WTC11 (cell line): ENCODE measurements at regions not wholly inside any gene's neighbourhood (a gene's known extent, or its start where the extent isn't known, plus 50 kb on each side); places are given as distances from the start of the nearest gene placed in this dataset.

Experiments
- ATAC-seq: fragments of 200-7000 bp; cut with Tn5 transposase; 2 replicates; pipeline ENCODE4 v1.10.0; 2021; ENCODE audit warnings: mild to moderate bottlenecking, moderate library complexity
- CTCF ChIA-PET: fragments of 300-600 bp; sonication (Branson Sonifier 250); formaldehyde crosslinking; loops from one replicate; lab custom pipeline; 2021; ENCODE audit warnings: antibody characterized with exemption; lab: Charles Lee
- POLR2A ChIA-PET: fragments of 350-600 bp; sonication (Branson Sonifier 250); formaldehyde crosslinking; loops from one replicate; lab custom pipeline; 2021; ENCODE audit warnings: antibody characterized with exemption; lab: Charles Lee
- DNase-seq: peaks from one replicate; pipeline ENCODE4 v3.0.0; 2021; ENCODE audit warnings: low spot score
- H3K27ac Mint-ChIP-seq: 2 replicates; pipeline ENCODE4 v1.8.0; 2021; ENCODE audit warnings: mixed read lengths
- H3K27me3 Mint-ChIP-seq: 2 replicates; pipeline ENCODE4 v1.8.0; 2021; ENCODE audit warnings: low read depth, mild to moderate bottlenecking, moderate library complexity, mixed read lengths
- H3K36me3 Mint-ChIP-seq: 2 replicates; pipeline ENCODE4 v1.8.0; 2021; ENCODE audit warnings: mixed read lengths
- H3K4me1 Mint-ChIP-seq: 2 replicates; pipeline ENCODE4 v1.8.0; 2022; ENCODE audit warnings: mixed read lengths
- H3K4me3 Mint-ChIP-seq: 2 replicates; pipeline ENCODE4 v1.8.0; 2021; ENCODE audit warnings: mild to moderate bottlenecking, moderate library complexity, mixed read lengths
- H3K9me3 Mint-ChIP-seq: 2 replicates; pipeline ENCODE4 v1.8.0; 2021; ENCODE audit warnings: mixed read lengths
- CREM ChIP-seq: sonication (generic); formaldehyde crosslinking; IDR thresholded peaks from 2 replicates; pipeline ENCODE4 v1.8.1; 2022; ENCODE audit warnings: mild to moderate bottlenecking, missing genetic modification reagents, moderate library complexity
- EMX1 ChIP-seq: fragments of 250-450 bp; sonication (Bioruptor Pico); IDR thresholded peaks from 2 replicates; pipeline ENCODE4 v1.8.0; 2021; ENCODE audit warnings: mild to moderate bottlenecking
- ERG ChIP-seq: fragments of 250-450 bp; sonication (Bioruptor Pico); IDR thresholded peaks from 2 replicates; pipeline ENCODE4 v1.8.0; 2021; ENCODE audit warnings: mild to moderate bottlenecking
- IRF2 ChIP-seq: sonication (generic); formaldehyde crosslinking; IDR thresholded peaks from 2 replicates; pipeline ENCODE4 v1.8.0; 2022; ENCODE audit warnings: low read depth, missing genetic modification reagents, borderline replicate concordance
- JUN ChIP-seq: sonication (generic); formaldehyde crosslinking; IDR thresholded peaks from 2 replicates; pipeline ENCODE4 v1.8.0; 2023; ENCODE audit warnings: mild to moderate bottlenecking, missing genetic modification reagents
- KAT7 ChIP-seq: sonication (generic); formaldehyde crosslinking; IDR thresholded peaks from 2 replicates; pipeline ENCODE4 v1.8.1; 2023; ENCODE audit warnings: missing genetic modification reagents, mild to moderate bottlenecking, borderline replicate concordance
- MAX ChIP-seq: sonication (generic); formaldehyde crosslinking; IDR thresholded peaks from 2 replicates; pipeline ENCODE4 v1.8.0; 2022; ENCODE audit warnings: mild to moderate bottlenecking, missing genetic modification reagents
- MYBL2 ChIP-seq: sonication (generic); formaldehyde crosslinking; IDR thresholded peaks from 2 replicates; pipeline ENCODE4 v1.8.1; 2023; ENCODE audit warnings: mild to moderate bottlenecking, moderate library complexity, missing genetic modification reagents
- NFYB ChIP-seq: sonication (generic); formaldehyde crosslinking; conservative IDR thresholded peaks from 2 replicates; pipeline ENCODE4 v1.8.0; 2022; ENCODE audit warnings: low read depth, missing genetic modification reagents
- PREB ChIP-seq: sonication (generic); formaldehyde crosslinking; IDR thresholded peaks from 2 replicates; pipeline ENCODE4 v1.8.1; 2022; ENCODE audit warnings: mild to moderate bottlenecking, missing genetic modification reagents, moderate library complexity, borderline replicate concordance
- SP1 ChIP-seq: sonication (generic); formaldehyde crosslinking; conservative IDR thresholded peaks from 2 replicates; pipeline ENCODE4 v1.8.1; 2022; ENCODE audit warnings: missing genetic modification reagents
- TEAD1 ChIP-seq: sonication (generic); formaldehyde crosslinking; IDR thresholded peaks from 2 replicates; pipeline ENCODE4 v1.8.0; 2022; ENCODE audit warnings: mild to moderate bottlenecking, missing genetic modification reagents
- USF2 ChIP-seq: sonication (generic); formaldehyde crosslinking; IDR thresholded peaks from 2 replicates; pipeline ENCODE4 v1.8.1; 2023; ENCODE audit warnings: mild to moderate bottlenecking, missing genetic modification reagents, moderate library complexity
- ZBTB21 ChIP-seq: sonication (generic); formaldehyde crosslinking; IDR thresholded peaks from 2 replicates; pipeline ENCODE4 v1.8.1; 2023; ENCODE audit warnings: mild to moderate bottlenecking, missing genetic modification reagents, borderline replicate concordance
- ZNF671 ChIP-seq: fragments of 250-450 bp; sonication (Bioruptor Pico); IDR thresholded peaks from 2 replicates; pipeline ENCODE4 v1.8.0; 2021; ENCODE audit warnings: mild to moderate bottlenecking
- TF ChIP-seq, protein P1 (sequence below): fragments of 250-450 bp; sonication (Bioruptor Pico); IDR thresholded peaks from 2 replicates; pipeline ENCODE4 v1.9.0; 2021; ENCODE audit warnings: mild to moderate bottlenecking
- TF ChIP-seq, protein P2 (sequence below): sonication (generic); formaldehyde crosslinking; conservative IDR thresholded peaks from 2 replicates; pipeline ENCODE4 v1.8.1; 2022; ENCODE audit warnings: mild to moderate bottlenecking, missing genetic modification reagents
- TF ChIP-seq, protein P3 (sequence below): fragments of 250-450 bp; sonication (Bioruptor Pico); IDR thresholded peaks from 2 replicates; pipeline ENCODE4 v2.1.2; 2022; ENCODE audit warnings: mild to moderate bottlenecking, moderate library complexity
- TF ChIP-seq, protein P4 (sequence below): sonication (generic); formaldehyde crosslinking; IDR thresholded peaks from 2 replicates; pipeline ENCODE4 v1.8.1; 2023; ENCODE audit warnings: mild to moderate bottlenecking, missing genetic modification reagents

GRCh38 chr1:115426956-115427355 is 88.9 kb upstream of the NGF start:
- CTCF ChIA-PET: interaction anchor here (0.6 to 1.3 kb wide), 2 partner anchors 169 to 351 kb away, joined by 3 read pairs; no protein-coding TSS in a partner anchor
- Mint-ChIP-seq H3K4me3 (no peak overlapping the region), H3K9me3 (no peaks in the 10 kb centered on the region), H3K4me1 (no peaks in the 10 kb centered on the region), H3K36me3 (no peaks in the 10 kb centered on the region), H3K27ac (no peak overlapping the region), H3K27me3 (no peaks in the 10 kb centered on the region; the same call in 1 of the 2 replicates)
- DNase-seq: no peak
- ATAC-seq: no peak
- TF ChIP-seq IRF2 (CRISPR knock-in tag): no peak
- TF ChIP-seq, protein P1, sequence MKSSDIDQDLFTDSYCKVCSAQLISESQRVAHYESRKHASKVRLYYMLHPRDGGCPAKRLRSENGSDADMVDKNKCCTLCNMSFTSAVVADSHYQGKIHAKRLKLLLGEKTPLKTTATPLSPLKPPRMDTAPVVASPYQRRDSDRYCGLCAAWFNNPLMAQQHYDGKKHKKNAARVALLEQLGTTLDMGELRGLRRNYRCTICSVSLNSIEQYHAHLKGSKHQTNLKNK: no peak
- no peak for TF ChIP-seq ERG (CRISPR knock-in tag)
- peak; percentile 11; the same call in 1 of the 2 replicates for TF ChIP-seq USF2 (CRISPR knock-in tag)
- POLR2A ChIA-PET: no interaction called here

DNA sequence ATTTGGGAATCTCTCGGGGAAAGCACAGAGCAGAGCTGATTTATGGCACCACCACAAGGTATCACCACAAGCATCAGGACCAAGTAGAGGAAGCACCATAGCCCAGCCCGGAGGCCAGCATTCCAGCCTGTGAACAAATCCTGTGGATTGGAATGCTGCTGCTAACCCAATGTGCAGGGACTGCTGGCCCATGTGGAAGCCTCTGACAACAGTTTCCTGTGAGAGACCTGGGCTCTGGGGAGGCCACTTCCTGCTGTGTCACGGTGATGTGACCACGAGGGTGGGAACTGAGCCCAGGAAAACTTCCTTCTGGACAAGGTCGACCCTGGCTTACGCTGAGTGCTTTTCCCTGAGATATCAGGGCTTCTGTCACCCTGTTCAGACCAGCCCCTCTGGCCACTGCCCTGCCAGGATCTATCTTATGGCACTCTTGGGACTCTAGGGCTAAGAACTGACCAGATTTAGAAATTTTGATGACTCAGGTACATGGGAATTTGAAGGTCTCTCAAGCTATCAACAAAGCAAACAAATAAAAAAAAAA is 88.3 kb upstream of the NGF start:
- DNase-seq (no peak), ATAC-seq (no peak; the same call in 1 of the 2 replicates)
- CTCF ChIA-PET: interaction anchor here (1.3 kb wide), 1 partner anchor 169 kb away, joined by 3 read pairs; no protein-coding TSS in a partner anchor
- no peaks in the 10 kb centered on the region; the same call in 1 of the 2 replicates for H3K27me3 Mint-ChIP-seq
- H3K9me3 Mint-ChIP-seq: no peaks in the 10 kb centered on the region
- no peaks in the 10 kb centered on the region for H3K36me3 Mint-ChIP-seq
- no peak for TF ChIP-seq PREB (CRISPR knock-in tag)
- TF ChIP-seq, protein P2, sequence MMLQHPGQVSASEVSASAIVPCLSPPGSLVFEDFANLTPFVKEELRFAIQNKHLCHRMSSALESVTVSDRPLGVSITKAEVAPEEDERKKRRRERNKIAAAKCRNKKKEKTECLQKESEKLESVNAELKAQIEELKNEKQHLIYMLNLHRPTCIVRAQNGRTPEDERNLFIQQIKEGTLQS: no peak
- no peak for TF ChIP-seq EMX1 (CRISPR knock-in tag)
- TF ChIP-seq, protein P3, sequence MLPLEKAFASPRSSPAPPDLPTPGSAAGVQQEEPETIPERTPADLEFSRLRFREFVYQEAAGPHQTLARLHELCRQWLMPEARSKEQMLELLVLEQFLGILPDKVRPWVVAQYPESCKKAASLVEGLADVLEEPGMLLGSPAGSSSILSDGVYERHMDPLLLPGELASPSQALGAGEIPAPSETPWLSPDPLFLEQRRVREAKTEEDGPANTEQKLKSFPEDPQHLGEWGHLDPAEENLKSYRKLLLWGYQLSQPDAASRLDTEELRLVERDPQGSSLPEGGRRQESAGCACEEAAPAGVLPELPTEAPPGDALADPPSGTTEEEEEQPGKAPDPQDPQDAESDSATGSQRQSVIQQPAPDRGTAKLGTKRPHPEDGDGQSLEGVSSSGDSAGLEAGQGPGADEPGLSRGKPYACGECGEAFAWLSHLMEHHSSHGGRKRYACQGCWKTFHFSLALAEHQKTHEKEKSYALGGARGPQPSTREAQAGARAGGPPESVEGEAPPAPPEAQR: no peak
- TF ChIP-seq CREM (CRISPR knock-in tag): no peak
- TF ChIP-seq MYBL2: no peak
- no peak for TF ChIP-seq KAT7 (CRISPR knock-in tag)
- TF ChIP-seq, protein P1: no peak
- TF ChIP-seq, protein P4, sequence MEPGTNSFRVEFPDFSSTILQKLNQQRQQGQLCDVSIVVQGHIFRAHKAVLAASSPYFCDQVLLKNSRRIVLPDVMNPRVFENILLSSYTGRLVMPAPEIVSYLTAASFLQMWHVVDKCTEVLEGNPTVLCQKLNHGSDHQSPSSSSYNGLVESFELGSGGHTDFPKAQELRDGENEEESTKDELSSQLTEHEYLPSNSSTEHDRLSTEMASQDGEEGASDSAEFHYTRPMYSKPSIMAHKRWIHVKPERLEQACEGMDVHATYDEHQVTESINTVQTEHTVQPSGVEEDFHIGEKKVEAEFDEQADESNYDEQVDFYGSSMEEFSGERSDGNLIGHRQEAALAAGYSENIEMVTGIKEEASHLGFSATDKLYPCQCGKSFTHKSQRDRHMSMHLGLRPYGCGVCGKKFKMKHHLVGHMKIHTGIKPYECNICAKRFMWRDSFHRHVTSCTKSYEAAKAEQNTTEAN: no peak
- TF ChIP-seq SP1: no peak
- no peak for TF ChIP-seq MAX (CRISPR knock-in tag)
- no peak for TF ChIP-seq ZNF671
- no peak for TF ChIP-seq TEAD1 (CRISPR knock-in tag)
- no peak for TF ChIP-seq NFYB (CRISPR knock-in tag)
- no peak for TF ChIP-seq JUN (CRISPR knock-in tag)
- no peak for TF ChIP-seq ZBTB21 (CRISPR knock-in tag)
- H3K4me1 Mint-ChIP-seq: no peaks in the 10 kb centered on the region
- POLR2A ChIA-PET: no interaction called here
- H3K27ac Mint-ChIP-seq: no peak overlapping the region
- H3K4me3 Mint-ChIP-seq: no peak overlapping the region
